ENCODE measurements at regions not wholly inside any gene's neighbourhood (a gene's known extent, or its start where the extent isn't known, plus 50 kb on each side); places are given as distances from the start of the nearest gene placed in this dataset.
A peak's percentile ranks its signal among the peaks of the same experiment; 100 is the strongest.

DNA sequence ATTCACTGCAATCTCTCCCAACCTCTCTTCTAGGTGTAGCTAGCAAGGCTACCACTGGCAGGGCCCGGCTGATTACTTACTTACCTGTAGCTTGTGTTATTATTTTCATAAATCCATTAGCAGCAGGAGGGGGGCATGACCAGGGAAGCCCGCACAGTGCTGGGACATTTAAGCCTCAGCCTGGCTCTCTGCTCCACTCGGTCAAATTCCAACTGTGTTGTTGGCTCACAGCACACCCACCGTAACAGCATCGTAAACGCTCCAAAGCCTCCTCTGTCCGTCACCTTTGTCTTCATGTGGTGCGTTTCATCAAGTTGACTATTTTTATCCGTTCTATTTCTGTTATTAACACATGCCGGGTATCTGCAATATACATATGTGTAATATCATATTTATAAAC lies 264.7 kb downstream of the NSG2 start:
- Histone ChIP-seq H3K27me3 (peaks cover 68% of the 10 kb centered on the region), H3K36me3 (no peaks in the 10 kb centered on the region), H3K27ac (no peak overlapping the region), H3K9me3 (no peaks in the 10 kb centered on the region), H3K4me3 (no peak overlapping the region), H3K4me1 (peaks cover 0 to 13% (median 5%) of the 10 kb centered on the region in 3 donors)
- WGBS, 2 donors (ENCODE audit: low coverage in 1 of 2), result 63 to 90% methylated on average over 7 to 10 of the region's 10 CpGs
- ATAC-seq, result no peak
- TF ChIP-seq POLR2AphosphoS5 (IDR thresholded peaks at IDR 0.05) (no peak), POLR2A (IDR thresholded peaks at IDR 0.05) (no peak), EP300 (IDR thresholded peaks at IDR 0.05) (no peak)
- TF ChIP-seq, protein P1, sequence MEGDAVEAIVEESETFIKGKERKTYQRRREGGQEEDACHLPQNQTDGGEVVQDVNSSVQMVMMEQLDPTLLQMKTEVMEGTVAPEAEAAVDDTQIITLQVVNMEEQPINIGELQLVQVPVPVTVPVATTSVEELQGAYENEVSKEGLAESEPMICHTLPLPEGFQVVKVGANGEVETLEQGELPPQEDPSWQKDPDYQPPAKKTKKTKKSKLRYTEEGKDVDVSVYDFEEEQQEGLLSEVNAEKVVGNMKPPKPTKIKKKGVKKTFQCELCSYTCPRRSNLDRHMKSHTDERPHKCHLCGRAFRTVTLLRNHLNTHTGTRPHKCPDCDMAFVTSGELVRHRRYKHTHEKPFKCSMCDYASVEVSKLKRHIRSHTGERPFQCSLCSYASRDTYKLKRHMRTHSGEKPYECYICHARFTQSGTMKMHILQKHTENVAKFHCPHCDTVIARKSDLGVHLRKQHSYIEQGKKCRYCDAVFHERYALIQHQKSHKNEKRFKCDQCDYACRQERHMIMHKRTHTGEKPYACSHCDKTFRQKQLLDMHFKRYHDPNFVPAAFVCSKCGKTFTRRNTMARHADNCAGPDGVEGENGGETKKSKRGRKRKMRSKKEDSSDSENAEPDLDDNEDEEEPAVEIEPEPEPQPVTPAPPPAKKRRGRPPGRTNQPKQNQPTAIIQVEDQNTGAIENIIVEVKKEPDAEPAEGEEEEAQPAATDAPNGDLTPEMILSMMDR (IDR thresholded peaks at IDR 0.05), result no peak

GRCh38 chr5:174310706-174311105 lies 265.2 kb downstream of the NSG2 start:
- H3K4me1 ChIP-seq, result peaks cover 0 to 13% (median 5%) of the 10 kb centered on the region in 3 donors
- TF ChIP-seq POLR2AphosphoS5 (IDR thresholded peaks at IDR 0.05), result no peak
- no peak for TF ChIP-seq EP300 (IDR thresholded peaks at IDR 0.05)
- TF ChIP-seq, protein P1 (IDR thresholded peaks at IDR 0.05), result no peak
- H3K4me3 ChIP-seq, result no peak overlapping the region
- ATAC-seq, result no peak
- H3K36me3 ChIP-seq, result no peaks in the 10 kb centered on the region
- 73% methylated on average over 2 to 4 of the region's 4 CpGs for WGBS, 2 donors (ENCODE audit: low coverage in 1 of 2)
- peaks cover 68% of the 10 kb centered on the region for H3K27me3 ChIP-seq
- H3K9me3 ChIP-seq, result no peaks in the 10 kb centered on the region
- H3K27ac ChIP-seq, result no peak overlapping the region

DNA sequence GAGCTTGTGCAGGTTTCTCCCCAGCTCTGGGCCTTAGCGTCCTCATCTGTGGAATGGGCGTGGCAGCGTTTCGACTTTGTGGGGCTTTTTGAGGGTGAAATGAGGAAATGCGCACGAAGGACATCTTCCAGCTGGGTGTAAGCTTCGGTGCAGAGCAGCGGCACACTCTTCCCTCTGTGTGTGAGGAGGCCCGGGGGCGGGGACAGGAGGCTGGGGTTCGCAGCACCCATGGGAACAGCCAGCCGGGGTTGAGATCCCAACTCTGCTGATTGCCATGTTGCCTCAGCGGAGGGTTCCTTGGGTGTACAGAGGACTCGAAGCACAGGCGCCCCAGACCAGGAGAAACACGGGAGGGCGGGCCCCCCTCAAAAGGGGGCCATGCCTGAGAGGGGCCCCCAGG lies 265.6 kb downstream of the NSG2 start:
- H3K4me1 ChIP-seq, result peaks cover 0 to 13% (median 5%) of the 10 kb centered on the region in 3 donors
- no peak overlapping the region for H3K4me3 ChIP-seq
- no peaks in the 10 kb centered on the region for H3K9me3 ChIP-seq
- no peak for ATAC-seq
- no peak overlapping the region for H3K27ac ChIP-seq
- 83 to 94% methylated on average over 4 to 6 of the region's 17 CpGs for WGBS, 2 donors (ENCODE audit: low coverage in 1 of 2)
- H3K36me3 ChIP-seq, result no peaks in the 10 kb centered on the region
- TF ChIP-seq EP300 (IDR thresholded peaks at IDR 0.05) (no peak), POLR2A (IDR thresholded peaks at IDR 0.05) (no peak), POLR2AphosphoS5 (IDR thresholded peaks at IDR 0.05) (no peak)
- TF ChIP-seq, protein P1 (IDR thresholded peaks at IDR 0.05), result no peak
- peaks cover 68% of the 10 kb centered on the region for H3K27me3 ChIP-seq

DNA sequence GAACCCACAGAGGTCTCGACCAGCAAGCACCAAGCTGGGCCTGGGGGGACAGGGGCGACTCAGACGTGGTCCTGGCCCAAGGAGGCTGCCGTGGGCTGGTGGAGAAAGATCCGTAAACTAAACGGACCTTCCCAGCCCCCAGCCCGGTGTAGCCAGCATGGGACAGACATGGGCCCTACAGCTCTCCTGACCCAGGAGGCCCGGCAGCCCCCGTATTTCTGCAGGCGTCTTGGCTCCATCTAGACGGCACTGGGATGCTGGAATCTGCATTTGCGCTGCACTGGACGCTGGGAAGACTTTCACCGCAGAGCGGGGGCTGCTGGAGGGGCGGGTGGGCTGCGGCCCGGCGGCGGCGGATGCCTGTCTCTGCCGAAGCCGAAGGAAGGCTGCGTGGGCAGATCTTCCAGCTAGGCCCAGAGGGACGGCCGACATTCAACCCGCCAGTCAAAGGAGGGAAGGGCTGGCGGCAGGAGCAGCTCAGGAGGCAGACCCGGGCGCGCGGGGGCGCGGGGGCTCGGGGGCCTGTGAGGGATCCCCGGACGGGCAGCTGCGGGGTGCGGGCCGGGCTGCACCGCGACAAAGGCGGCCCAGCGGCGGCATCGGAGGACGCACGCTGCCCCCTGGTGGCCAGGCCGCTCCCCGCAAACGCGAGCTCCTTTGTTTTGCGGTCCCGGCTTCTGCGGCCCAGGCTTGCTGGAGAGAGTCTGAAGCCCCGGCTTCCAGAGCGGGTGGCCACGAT lies 266.2 kb downstream of the NSG2 start:
- WGBS, 2 donors (ENCODE audit: low coverage in 1 of 2), result no CpG with 5 or more reads among the region's 58 CpGs
- H3K36me3 ChIP-seq, result no peaks in the 10 kb centered on the region
- TF ChIP-seq EP300 (IDR thresholded peaks at IDR 0.05) (no peak), POLR2A (IDR thresholded peaks at IDR 0.05) (no peak)
- TF ChIP-seq, protein P1 (IDR thresholded peaks at IDR 0.05), result peak in 3 of 4 experiments; percentile 77 to 96 (median 83)
- H3K4me1 ChIP-seq, result peaks cover 0 to 13% (median 5%) of the 10 kb centered on the region in 3 donors
- ATAC-seq, result peak; percentile 74
- peaks cover 63% of the 10 kb centered on the region for H3K27me3 ChIP-seq
- no peak overlapping the region for H3K27ac ChIP-seq
- peak overlapping the region; percentile 2 to 53 for H3K4me3 ChIP-seq
- no peaks in the 10 kb centered on the region for H3K9me3 ChIP-seq

DNA sequence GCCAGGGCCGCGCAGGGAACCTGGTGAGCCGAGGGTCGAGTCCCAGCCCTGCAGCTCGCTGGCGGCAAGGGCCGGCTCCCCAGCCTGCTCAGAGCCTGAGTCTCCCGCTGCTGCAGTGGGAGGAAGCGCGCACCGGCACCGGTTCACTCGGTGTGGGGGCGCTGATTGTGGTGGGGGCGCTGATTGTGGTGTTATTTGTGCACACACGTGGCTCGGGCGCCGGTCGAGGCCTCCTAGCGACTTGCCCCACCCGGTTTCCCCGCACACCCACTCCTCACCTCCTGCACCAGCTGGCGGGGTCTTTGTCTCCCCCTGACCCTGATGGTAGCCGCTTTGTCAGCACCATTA lies 266.7 kb downstream of the NSG2 start:
- no peak for ATAC-seq
- WGBS, 2 donors (ENCODE audit: low coverage in 1 of 2), result no CpG with 5 or more reads among the region's 25 CpGs
- Histone ChIP-seq H3K36me3 (no peaks in the 10 kb centered on the region), H3K27ac (no peak overlapping the region), H3K4me1 (peaks cover 0 to 13% (median 5%) of the 10 kb centered on the region in 3 donors), H3K9me3 (no peaks in the 10 kb centered on the region), H3K27me3 (peaks cover 69% of the 10 kb centered on the region), H3K4me3 (peak overlapping the region in 1 of 2 donors; percentile 53)
- TF ChIP-seq, protein P1 (IDR thresholded peaks at IDR 0.05), result no peak
- TF ChIP-seq POLR2AphosphoS5 (IDR thresholded peaks at IDR 0.05) (no peak), POLR2A (IDR thresholded peaks at IDR 0.05) (no peak), EP300 (IDR thresholded peaks at IDR 0.05) (no peak)

Measured in gastroesophageal sphincter (tissue), 4 donors.